ENCODE measurements at regions not wholly inside any gene's neighbourhood (a gene's known extent, or its start where the extent isn't known, plus 50 kb on each side); places are given as distances from the start of the nearest gene placed in this dataset.

- Histone ChIP-seq H2AFZ (ENCODE audit: low read length) (no peak overlapping the region), H4K20me1 (ENCODE audit: insufficient read depth, low read length) (no peaks in the 10 kb centered on the region), H3K27ac (ENCODE audit: extremely low read length, insufficient read depth, low read length) (no peak overlapping the region), H3K9ac (ENCODE audit: insufficient read depth, low read depth, low read length) (no peak overlapping the region), H3K36me3 (replicated peaks in 1 of 2; ENCODE audit: control insufficient read depth in 1 of 2, insufficient read depth in 2 of 2, low read length in 2 of 2) (no peaks in the 10 kb centered on the region), H3K4me3 (replicated peaks in 1 of 3; ENCODE audit: insufficient read depth in 1 of 3, low read depth in 2 of 3, low read length in 3 of 3) (no peak overlapping the region), H3K9me3 (ENCODE audit: low read length) (peaks cover 63% of the 10 kb centered on the region), H3K4me2 (ENCODE audit: low read depth, low read length) (no peak overlapping the region), H3K79me2 (ENCODE audit: insufficient read depth, low read length) (no peaks in the 10 kb centered on the region), H3K27me3 (ENCODE audit: control insufficient read depth in 1 of 2, insufficient read depth in 2 of 2, low read length in 2 of 2) (no peaks in the 10 kb centered on the region), H3K4me1 (ENCODE audit: insufficient read depth, low read length) (no peaks in the 10 kb centered on the region)
- in situ Hi-C loops (cut with HindIII; ENCODE audit: extremely low pct_ligation_motif_present, low pct_unique_long_range_greater_than_20kb), result no loop called here
- BruUV-seq (replicated peaks), result no TSS peak
- FAIRE-seq, result no peak
- 26% methylated on average over 6 of the region's 6 CpGs for WGBS (ENCODE audit: low lambda C conversion rate)
- ChIA-PET POLR2A (no interaction called here), CTCF (ENCODE audit: low intra/inter-chr PET ratio, low total read pairs) (no interaction called here)
- no peak for ATAC-seq
- DNase-seq (ENCODE audit: low spot score), result no peak
- TF ChIP-seq, protein P1, sequence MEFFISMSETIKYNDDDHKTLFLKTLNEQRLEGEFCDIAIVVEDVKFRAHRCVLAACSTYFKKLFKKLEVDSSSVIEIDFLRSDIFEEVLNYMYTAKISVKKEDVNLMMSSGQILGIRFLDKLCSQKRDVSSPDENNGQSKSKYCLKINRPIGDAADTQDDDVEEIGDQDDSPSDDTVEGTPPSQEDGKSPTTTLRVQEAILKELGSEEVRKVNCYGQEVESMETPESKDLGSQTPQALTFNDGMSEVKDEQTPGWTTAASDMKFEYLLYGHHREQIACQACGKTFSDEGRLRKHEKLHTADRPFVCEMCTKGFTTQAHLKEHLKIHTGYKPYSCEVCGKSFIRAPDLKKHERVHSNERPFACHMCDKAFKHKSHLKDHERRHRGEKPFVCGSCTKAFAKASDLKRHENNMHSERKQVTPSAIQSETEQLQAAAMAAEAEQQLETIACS (CRISPR knock-in tag; IDR thresholded peaks at IDR 0.05), result no peak
- TF ChIP-seq DNMT1 (CRISPR knock-in tag; IDR thresholded peaks at IDR 0.05) (no peak), ZNF556 (CRISPR knock-in tag; IDR thresholded peaks at IDR 0.05; ENCODE audit: borderline replicate concordance) (no peak), ZNF737 (CRISPR knock-in tag; IDR thresholded peaks at IDR 0.05; ENCODE audit: borderline replicate concordance) (no peak), ELF4 (CRISPR knock-in tag; IDR thresholded peaks at IDR 0.05; ENCODE audit: borderline replicate concordance) (no peak)
- intact Hi-C loops (cut with micrococcal nuclease; ENCODE audit: unreplicated experiment), result no loop called here
Observed at GRCh38 chr1:81135524-81135923, 665.2 kb upstream of the ADGRL2 start.

- no peak overlapping the region for H3K4me3 ChIP-seq (replicated peaks in 1 of 3; ENCODE audit: insufficient read depth in 1 of 3, low read depth in 2 of 3, low read length in 3 of 3)
- no TSS peak for BruUV-seq (replicated peaks)
- no peaks in the 10 kb centered on the region for H3K36me3 ChIP-seq (replicated peaks in 1 of 2; ENCODE audit: control insufficient read depth in 1 of 2, insufficient read depth in 2 of 2, low read length in 2 of 2)
- in situ Hi-C loops (cut with HindIII; ENCODE audit: extremely low pct_ligation_motif_present, low pct_unique_long_range_greater_than_20kb) (no loop called here), intact Hi-C loops (cut with micrococcal nuclease; ENCODE audit: unreplicated experiment) (no loop called here)
- H3K9ac ChIP-seq (ENCODE audit: insufficient read depth, low read depth, low read length), result no peak overlapping the region
- POLR2A ChIA-PET, result no interaction called here
- H3K79me2 ChIP-seq (ENCODE audit: insufficient read depth, low read length), result no peaks in the 10 kb centered on the region
- H2AFZ ChIP-seq (ENCODE audit: low read length), result no peak overlapping the region
- no peak overlapping the region for H3K4me2 ChIP-seq (ENCODE audit: low read depth, low read length)
- H3K9me3 ChIP-seq (ENCODE audit: low read length), result peaks cover 48% of the 10 kb centered on the region
- no peaks in the 10 kb centered on the region for H3K4me1 ChIP-seq (ENCODE audit: insufficient read depth, low read length)
- DNase-seq (ENCODE audit: low spot score), result no peak
- WGBS (ENCODE audit: low lambda C conversion rate), result 24% methylated on average over 3 of the region's 3 CpGs
- CTCF ChIA-PET (ENCODE audit: low intra/inter-chr PET ratio, low total read pairs), result no interaction called here
- H4K20me1 ChIP-seq (ENCODE audit: insufficient read depth, low read length), result no peaks in the 10 kb centered on the region
- H3K27me3 ChIP-seq (ENCODE audit: control insufficient read depth in 1 of 2, insufficient read depth in 2 of 2, low read length in 2 of 2), result no peaks in the 10 kb centered on the region
- no peak for ATAC-seq
- no peak overlapping the region for H3K27ac ChIP-seq (ENCODE audit: extremely low read length, insufficient read depth, low read length)
- no peak for FAIRE-seq
- TF ChIP-seq KDM1A (CRISPR knock-in tag; IDR thresholded peaks at IDR 0.05) (no peak), RORA (CRISPR knock-in tag; IDR thresholded peaks at IDR 0.05) (no peak), STAG1 (CRISPR knock-in tag; IDR thresholded peaks at IDR 0.05) (no peak), AKAP8 (CRISPR knock-in tag; IDR thresholded peaks at IDR 0.05) (no peak), ZNF432 (CRISPR knock-in tag; IDR thresholded peaks at IDR 0.05; ENCODE audit: borderline replicate concordance) (no peak), EZH2 (conservative IDR thresholded peaks at IDR 0.05; ENCODE audit: low read depth, low read length) (no peak), ZNF282 (IDR thresholded peaks at IDR 0.05; ENCODE audit: partially characterized antibody) (no peak), MIXL1 (CRISPR knock-in tag; IDR thresholded peaks at IDR 0.05) (no peak), HNRNPLL (IDR thresholded peaks at IDR 0.05; ENCODE audit: low read depth, low read length, poor library complexity, severe bottlenecking) (no peak), ZNF709 (CRISPR knock-in tag; IDR thresholded peaks at IDR 0.05) (no peak), RBAK (CRISPR knock-in tag; IDR thresholded peaks at IDR 0.05) (no peak)
- TF ChIP-seq, protein P2, sequence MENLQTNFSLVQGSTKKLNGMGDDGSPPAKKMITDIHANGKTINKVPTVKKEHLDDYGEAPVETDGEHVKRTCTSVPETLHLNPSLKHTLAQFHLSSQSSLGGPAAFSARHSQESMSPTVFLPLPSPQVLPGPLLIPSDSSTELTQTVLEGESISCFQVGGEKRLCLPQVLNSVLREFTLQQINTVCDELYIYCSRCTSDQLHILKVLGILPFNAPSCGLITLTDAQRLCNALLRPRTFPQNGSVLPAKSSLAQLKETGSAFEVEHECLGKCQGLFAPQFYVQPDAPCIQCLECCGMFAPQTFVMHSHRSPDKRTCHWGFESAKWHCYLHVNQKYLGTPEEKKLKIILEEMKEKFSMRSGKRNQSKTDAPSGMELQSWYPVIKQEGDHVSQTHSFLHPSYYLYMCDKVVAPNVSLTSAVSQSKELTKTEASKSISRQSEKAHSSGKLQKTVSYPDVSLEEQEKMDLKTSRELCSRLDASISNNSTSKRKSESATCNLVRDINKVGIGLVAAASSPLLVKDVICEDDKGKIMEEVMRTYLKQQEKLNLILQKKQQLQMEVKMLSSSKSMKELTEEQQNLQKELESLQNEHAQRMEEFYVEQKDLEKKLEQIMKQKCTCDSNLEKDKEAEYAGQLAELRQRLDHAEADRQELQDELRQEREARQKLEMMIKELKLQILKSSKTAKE (CRISPR knock-in tag; IDR thresholded peaks at IDR 0.05; ENCODE audit: borderline replicate concordance), result no peak
Observed at GRCh38 chr1:81129776-81130175, 671.0 kb upstream of the ADGRL2 start.

Measured in HepG2 (cell line).